Cardiac muscle cell (in vitro differentiated cells and primary cell): ENCODE measurements at regions not wholly inside any gene's neighbourhood (a gene's known extent, or its start where the extent isn't known, plus 50 kb on each side); places are given as distances from the start of the nearest gene placed in this dataset.
"Not testable (repeated sequence)": the region's sequence is repeated elsewhere in the genome, so short reads cannot be mapped to it uniquely, and the experiment has no call there.

Experiments used
- DNase-seq, 2 donors: peaks; one replicate each; pipeline versions ENCODE4 v3.0.0 to v3.0.0-alpha.2; 2010 to 2017; ENCODE audit warnings: low read depth in 1 of 2, low spot score in 1 of 2
- H3K27ac ChIP-seq: fragments of 200-600 bp; sonication (generic); 2 replicates; pipeline ENCODE4 v1.5.1; 2016
- H3K27me3 ChIP-seq: fragments of 200-600 bp; sonication (generic); 2 replicates; pipeline ENCODE4 v1.6.0; 2016; ENCODE audit warnings: control low read depth
- H3K36me3 ChIP-seq: fragments of 200-600 bp; sonication (generic); 2 replicates; pipeline ENCODE4 v1.5.1; 2016; ENCODE audit warnings: control low read depth
- H3K4me1 ChIP-seq: fragments of 200-600 bp; sonication (generic); 2 replicates; pipeline ENCODE4 v1.8.1; 2017; ENCODE audit warnings: low read depth, mild to moderate bottlenecking, mixed run types
- H3K4me3 ChIP-seq: fragments of 200-600 bp; sonication (generic); 2 replicates; pipeline ENCODE4 v1.5.1; 2016; ENCODE audit warnings: mild to moderate bottlenecking
- H3K9me3 ChIP-seq: fragments of 200-600 bp; sonication (generic); 2 replicates; pipeline ENCODE4 v1.5.1; 2017; ENCODE audit warnings: low read depth, mild to moderate bottlenecking, control low read depth
- TF ChIP-seq, protein P1 (sequence below): IDR thresholded peaks from 2 replicates; pipeline ENCODE4 v1.5.1; 2012; ENCODE audit warnings: low read depth, mild to moderate bottlenecking, low read length

DNA sequence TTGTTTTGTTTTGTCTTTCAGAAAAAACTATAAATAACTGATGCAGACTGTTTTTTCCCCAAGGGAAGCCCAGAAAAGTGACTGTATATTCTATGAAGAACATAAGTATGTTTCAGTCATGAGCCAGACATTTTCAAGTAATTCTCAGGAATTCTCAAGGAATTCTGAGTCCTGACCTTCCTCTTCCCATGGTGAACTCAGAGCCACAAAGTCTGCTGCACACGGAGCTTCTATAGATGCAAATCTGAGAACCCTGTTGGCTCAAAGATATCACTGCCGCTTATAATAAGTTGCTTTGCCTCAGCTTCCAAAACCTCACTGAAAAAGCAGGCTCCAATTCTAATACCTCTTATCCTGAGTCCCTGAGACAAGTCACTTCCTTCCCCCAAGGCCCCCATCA, 418.5 kb upstream of the RUNX1 start:
- Histone ChIP-seq H3K36me3 (no peaks in the 10 kb centered on the region), H3K27me3 (no peaks in the 10 kb centered on the region), H3K4me3 (no peak overlapping the region), H3K27ac (no peak overlapping the region), H3K9me3 (no peaks in the 10 kb centered on the region), H3K4me1 (no peaks in the 10 kb centered on the region)
- DNase-seq: peak in 1 of 2 donors; percentile 3
- TF ChIP-seq, protein P1, sequence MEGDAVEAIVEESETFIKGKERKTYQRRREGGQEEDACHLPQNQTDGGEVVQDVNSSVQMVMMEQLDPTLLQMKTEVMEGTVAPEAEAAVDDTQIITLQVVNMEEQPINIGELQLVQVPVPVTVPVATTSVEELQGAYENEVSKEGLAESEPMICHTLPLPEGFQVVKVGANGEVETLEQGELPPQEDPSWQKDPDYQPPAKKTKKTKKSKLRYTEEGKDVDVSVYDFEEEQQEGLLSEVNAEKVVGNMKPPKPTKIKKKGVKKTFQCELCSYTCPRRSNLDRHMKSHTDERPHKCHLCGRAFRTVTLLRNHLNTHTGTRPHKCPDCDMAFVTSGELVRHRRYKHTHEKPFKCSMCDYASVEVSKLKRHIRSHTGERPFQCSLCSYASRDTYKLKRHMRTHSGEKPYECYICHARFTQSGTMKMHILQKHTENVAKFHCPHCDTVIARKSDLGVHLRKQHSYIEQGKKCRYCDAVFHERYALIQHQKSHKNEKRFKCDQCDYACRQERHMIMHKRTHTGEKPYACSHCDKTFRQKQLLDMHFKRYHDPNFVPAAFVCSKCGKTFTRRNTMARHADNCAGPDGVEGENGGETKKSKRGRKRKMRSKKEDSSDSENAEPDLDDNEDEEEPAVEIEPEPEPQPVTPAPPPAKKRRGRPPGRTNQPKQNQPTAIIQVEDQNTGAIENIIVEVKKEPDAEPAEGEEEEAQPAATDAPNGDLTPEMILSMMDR: no peak

DNA sequence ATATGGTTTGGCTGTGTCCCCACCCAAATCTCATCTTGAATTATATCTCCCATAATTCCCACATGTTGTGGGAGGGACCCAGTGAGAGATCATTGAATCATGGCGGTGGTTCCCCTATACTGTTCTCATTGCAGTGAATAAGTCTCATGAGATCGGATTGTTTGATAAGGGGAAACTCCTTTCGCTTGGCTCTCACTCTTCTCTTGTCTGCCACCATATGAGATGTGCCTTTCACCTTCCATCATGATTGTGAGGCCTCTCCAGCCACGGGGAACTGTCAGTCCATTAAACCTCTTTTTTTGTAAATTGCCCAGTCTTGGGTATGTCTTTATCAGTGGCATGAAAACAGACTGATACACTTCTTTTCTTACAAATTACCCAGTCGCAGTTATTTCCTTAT, 417.6 kb upstream of the RUNX1 start:
- not testable (repeated sequence) for DNase-seq, H3K27ac ChIP-seq, H3K27me3 ChIP-seq, H3K9me3 ChIP-seq, H3K4me3 ChIP-seq, H3K36me3 ChIP-seq, H3K4me1 ChIP-seq

GRCh38 chr21:35465741-35466140, 416.6 kb upstream of the RUNX1 start:
- Histone ChIP-seq H3K4me1 (no peaks in the 10 kb centered on the region), H3K27me3 (no peaks in the 10 kb centered on the region), H3K36me3 (no peaks in the 10 kb centered on the region), H3K9me3 (no peaks in the 10 kb centered on the region), H3K4me3 (no peak overlapping the region), H3K27ac (no peak overlapping the region)
- TF ChIP-seq, protein P1: no peak
- peak in 1 of 2 donors; percentile 5 for DNase-seq

GRCh38 chr21:35461700-35462099, 412.6 kb upstream of the RUNX1 start:
- Histone ChIP-seq H3K27ac (no peak overlapping the region), H3K27me3 (no peaks in the 10 kb centered on the region), H3K36me3 (no peaks in the 10 kb centered on the region), H3K9me3 (no peaks in the 10 kb centered on the region), H3K4me3 (no peak overlapping the region), H3K4me1 (no peaks in the 10 kb centered on the region)
- no peak for DNase-seq
- TF ChIP-seq, protein P1: no peak

DNA sequence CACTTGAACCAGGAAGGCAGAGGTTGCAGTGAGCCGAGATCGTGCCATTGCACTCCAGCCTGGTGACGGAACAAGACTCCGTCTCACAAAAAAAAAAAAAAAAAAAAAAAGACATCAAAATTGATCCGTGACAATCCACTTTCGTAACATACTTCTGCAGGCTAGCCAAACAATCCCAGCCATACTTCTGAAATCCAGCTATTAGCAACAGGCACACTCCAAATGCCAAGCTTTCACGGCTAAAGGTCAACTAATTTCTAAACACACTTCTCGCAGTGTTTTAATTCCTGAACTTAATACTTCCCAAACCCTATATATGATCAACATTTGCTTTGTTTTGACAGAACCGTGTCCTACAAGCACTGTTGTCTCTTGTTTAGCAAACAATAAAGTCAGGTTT, 411.3 kb upstream of the RUNX1 start:
- no peaks in the 10 kb centered on the region for H3K9me3 ChIP-seq
- DNase-seq: no peak
- H3K4me3 ChIP-seq: no peak overlapping the region
- H3K27ac ChIP-seq: no peak overlapping the region
- no peaks in the 10 kb centered on the region for H3K36me3 ChIP-seq
- H3K4me1 ChIP-seq: no peaks in the 10 kb centered on the region
- TF ChIP-seq, protein P1: no peak
- H3K27me3 ChIP-seq: no peaks in the 10 kb centered on the region

GRCh38 chr21:35458405-35458804, 409.3 kb upstream of the RUNX1 start:
- no peaks in the 10 kb centered on the region for H3K4me1 ChIP-seq
- H3K4me3 ChIP-seq: no peak overlapping the region
- no peaks in the 10 kb centered on the region for H3K9me3 ChIP-seq
- H3K27me3 ChIP-seq: no peaks in the 10 kb centered on the region
- DNase-seq: no peak
- no peak overlapping the region for H3K27ac ChIP-seq
- TF ChIP-seq, protein P1: no peak
- no peaks in the 10 kb centered on the region for H3K36me3 ChIP-seq
